HT1080 (cell line): ENCODE measurements at regions not wholly inside any gene's neighbourhood (a gene's known extent, or its start where the extent isn't known, plus 50 kb on each side); places are given as distances from the start of the nearest gene placed in this dataset.
"Not testable (repeated sequence)": the region's sequence is repeated elsewhere in the genome, so short reads cannot be mapped to it uniquely, and the experiment has no call there.

Experiments
- DNase-seq: peaks from one replicate; pipeline ENCODE4 v3.0.0-alpha.2; 2015; ENCODE audit warnings: low read depth

DNA sequence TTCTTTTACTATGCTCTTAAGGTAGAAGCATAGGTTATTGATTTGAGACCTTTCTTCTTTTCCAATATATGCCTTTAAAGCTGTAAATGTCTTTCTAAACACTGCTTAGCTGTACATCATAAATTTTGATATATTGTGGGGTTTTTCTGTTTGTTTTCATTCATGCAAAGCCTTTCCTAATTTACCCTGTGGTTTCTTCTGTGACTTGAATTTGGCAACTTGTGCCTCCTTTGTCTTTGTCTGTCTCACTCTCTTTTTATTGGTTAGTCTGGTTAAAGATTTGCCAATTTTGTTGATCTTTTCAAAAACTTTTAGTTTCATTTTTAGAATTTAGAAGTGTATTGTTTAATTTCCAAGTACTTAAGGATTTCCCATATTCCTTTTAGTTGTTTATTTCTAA lies 343.1 kb downstream of the OXSM start:
- DNase-seq = no peak

DNA sequence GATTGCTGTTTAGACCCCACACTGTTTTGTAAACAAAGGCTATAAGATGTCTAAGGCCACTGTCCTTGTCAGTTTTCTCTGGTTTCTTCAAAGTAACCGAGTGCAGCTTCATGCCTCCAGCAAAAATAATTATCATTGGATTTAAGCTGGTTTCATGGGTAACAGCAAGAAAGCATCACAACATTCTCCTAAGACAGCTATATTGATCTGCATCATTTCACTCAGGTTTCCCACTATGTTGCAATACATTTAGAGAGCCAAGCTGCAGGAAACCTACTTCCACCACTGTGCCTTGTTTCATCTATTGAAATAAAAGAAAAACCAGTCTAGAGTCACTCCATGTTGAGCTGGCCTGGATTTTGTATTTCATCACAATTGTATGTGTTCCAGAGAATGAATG lies 351.4 kb downstream of the OXSM start:
- DNase-seq = no peak

DNA sequence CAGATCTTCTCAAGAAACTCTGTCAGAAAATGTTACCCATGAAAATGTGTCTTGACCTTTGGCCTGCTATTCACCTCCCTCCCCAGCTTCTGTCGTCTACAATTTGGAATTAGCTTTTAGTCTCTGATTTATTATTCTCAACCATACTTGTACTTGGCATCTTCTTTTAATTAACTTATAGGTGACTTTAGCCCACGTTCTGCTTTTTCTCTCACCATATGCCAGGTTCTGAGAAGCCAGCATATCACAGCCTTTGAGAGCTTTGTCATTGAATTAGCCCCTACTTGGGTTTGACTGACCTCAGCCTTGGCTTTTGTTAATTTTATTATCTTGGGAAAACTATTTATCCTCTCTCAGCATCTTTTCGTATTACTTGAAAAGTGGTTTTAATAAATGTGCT lies 355.9 kb downstream of the OXSM start:
- no peak for DNase-seq

DNA sequence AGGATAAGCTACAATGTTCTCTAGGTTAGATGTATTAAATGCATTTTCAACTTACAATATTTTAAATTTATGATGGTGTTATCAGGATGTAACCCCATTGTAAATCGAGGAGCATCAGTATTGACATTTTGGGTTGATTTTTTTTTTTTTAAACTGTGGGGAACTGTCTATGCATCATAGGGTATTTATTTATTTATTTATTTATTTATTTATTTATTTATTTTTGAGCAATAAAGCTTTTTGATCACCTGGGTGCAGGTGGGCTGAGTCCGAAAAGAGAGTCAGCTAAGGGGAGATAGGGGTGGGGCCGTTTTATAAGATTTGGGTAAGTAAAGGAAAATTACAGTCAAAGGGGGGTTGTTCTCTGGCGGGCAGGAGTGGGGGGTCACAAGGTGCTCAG lies 367.5 kb downstream of the OXSM start:
- not testable (repeated sequence) for DNase-seq

DNA sequence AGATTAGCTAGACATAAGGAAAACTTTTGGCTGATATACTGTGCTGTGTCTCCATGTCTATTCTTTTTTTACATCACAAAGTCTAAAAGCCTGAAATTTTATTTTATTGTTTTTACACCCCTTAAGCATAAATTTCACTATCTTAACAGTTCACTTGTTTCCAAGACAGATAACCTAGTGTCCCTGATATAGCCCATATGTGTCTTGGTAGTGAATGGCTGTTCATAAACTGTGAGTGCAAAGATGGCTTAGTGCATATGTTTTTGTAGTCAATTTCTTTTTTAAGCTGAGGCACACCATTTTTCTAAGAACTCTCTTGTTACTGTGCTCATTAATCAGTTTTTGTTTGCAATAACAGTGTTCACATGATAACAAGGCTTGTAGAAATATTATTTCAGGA lies 381.1 kb downstream of the OXSM start:
- no peak for DNase-seq

DNA sequence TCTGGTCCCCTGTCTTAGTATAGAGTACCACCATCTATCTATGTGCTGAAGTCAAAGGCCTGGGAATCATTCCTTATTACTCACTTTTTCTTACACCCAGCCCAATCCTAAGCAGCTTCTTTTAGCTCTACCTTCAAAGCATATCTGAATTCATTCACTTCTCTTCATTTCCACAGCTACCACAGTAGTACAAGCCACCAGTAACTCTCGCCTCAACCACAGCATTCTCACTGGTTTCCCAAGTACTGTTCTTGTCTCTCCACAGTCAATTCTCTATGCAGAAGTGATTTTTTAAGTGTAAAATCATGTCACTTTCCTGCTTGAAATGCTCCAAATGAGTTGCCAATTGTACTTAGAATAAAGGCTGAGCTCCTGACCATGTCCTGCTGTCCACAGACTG lies 401.7 kb downstream of the OXSM start:
- DNase-seq = no peak

DNA sequence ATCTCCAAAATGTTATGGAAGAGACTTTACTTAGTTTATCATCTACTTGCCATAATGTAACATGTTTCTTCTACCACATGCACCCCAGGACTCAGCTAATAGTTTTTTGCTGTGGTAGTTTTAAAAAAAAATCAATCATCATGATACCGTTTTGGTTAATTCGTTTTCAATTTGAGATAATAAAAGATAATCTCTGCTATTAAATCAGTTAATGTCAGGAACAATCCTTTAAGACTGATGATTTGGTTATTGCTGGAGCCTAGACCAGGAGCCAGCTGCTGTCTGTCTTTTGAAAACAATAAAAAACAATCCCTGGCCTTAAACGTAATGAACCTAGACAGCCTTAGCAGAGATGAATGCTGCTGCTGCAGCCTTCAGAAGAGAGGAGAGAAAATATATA lies 403.7 kb downstream of the OXSM start:
- DNase-seq = no peak

DNA sequence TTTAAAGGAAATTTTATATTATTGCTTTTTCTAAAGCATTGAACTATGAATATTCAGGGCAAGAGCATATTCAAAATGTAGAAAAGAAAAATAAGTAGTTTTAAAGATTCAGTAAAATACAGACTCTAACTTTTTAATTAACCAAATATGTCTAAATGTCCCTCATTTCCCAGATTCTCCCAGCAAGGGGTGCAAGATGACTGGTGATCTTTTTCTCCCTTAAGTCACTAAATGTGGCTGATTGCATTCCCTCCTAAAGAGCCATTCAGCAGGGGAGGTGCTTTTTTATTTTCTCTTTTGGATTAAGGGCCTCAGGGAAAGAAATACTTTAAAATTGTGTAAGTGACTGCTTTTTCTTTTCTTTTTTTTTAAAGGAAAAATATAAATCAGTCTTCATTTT lies 406.9 kb downstream of the OXSM start:
- DNase-seq = no peak

DNA sequence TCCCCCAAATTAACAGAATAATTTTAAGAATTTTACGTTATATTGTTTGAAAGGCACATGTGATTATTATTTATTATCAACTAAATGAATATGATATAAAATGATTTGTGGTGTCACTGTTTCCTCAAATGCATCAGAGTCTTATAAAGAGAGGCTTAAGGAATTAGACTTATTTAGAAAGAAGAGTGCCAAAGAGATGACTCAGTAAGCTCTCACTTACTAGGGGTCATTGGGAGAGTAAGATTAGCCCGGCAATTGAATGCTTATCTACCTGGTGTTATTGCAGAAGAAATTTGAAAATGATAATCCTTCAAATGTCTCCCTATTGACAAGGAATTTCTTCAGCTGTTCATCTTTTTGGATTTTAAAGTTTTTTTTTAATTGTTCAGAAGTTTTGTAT lies 408.7 kb downstream of the OXSM start:
- DNase-seq = no peak

DNA sequence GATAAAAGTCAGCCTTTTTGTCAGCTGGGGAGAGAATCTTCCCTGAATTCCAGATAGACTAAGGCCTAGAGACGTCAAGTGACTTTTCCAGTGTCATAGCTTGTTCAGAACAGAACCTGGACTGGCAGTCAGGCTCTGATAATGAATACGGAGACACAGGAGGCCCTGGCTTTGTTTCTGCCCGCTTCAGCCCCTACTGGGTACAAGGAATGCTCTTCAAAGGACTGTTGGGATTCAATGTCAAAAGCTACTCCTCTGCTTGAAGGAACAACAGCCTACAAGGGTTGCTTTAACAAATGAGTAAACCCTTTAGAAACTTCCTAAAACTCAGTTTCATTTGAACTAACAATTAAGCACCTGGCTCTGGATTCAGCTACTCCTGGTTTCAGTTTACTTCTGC lies 412.3 kb downstream of the OXSM start:
- no peak for DNase-seq

DNA sequence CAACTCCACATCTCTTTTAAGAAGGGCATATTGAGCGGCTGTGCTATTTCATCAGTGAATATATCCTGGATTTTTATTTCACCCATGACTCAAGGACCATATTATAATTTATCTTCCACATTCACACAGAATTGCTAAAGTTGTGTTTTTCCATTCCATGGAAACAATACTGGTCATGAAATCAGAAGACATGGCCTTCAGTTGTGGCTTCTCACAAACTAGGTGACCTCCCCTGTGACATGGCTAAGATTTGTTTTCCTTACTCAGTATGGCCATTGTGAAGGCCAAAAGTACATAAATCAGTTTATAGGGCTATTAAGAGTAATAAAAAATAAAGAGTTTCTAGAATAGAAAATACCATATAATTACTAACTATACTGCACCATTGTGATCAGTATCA lies 415.6 kb downstream of the OXSM start:
- DNase-seq = no peak

DNA sequence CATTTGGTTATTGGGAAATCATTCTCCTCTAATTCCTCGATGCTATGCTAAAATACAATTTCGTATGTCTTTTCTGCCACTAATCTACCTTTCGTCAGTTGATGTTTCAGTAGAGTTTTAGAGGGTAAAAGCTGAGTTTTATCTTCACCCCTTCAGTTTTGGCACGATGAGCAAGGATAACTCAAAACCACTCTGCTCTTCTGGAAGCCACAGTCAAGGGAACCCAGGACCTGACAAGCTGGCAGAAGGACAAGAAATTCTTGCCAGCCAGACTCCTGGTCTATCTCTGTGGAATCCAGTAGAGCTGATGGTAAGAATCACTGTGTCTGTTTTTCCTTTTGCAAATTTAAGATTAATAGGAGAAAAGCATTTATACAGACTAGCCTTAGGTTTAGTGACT lies 414.4 kb upstream of the LRRC3B start:
- no peak for DNase-seq

DNA sequence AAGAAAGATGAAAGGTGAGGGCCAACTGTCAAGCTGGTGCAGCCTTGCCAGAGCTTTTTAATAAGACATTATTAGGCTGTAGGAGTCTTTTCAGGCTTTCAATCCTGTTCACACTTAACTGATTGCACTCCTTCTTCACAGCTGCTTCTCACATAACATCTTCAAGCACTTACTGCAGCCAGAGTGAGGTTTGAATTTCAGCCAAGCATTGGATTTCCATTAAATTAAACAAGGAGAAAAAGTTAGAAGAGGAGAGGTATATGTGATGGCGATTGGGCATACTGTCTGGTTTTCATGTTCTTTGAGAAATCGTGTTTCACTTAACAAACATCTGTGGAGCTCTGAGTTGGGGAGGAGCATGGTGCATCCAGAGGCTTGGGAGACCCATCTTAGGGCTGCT lies 392.8 kb upstream of the LRRC3B start:
- no peak for DNase-seq

DNA sequence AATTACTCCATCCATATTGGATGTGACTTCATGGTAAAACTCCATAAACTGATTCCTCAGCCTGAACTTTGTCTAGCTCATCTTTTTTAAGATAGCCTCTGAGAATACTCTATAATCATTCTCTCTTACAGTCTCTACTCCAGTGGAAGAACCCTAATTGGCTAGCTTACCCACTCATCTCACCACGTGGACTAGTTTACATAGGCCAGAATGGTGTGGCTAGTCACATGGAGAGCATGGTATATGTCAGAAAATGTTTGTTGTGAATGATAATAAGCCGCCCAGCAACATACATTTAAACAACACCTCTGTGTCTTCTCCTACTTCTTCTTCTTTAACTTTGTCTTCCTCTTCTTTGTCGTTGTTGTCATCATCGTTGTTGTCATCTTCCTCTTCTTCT lies 389.2 kb upstream of the LRRC3B start:
- DNase-seq = no peak

DNA sequence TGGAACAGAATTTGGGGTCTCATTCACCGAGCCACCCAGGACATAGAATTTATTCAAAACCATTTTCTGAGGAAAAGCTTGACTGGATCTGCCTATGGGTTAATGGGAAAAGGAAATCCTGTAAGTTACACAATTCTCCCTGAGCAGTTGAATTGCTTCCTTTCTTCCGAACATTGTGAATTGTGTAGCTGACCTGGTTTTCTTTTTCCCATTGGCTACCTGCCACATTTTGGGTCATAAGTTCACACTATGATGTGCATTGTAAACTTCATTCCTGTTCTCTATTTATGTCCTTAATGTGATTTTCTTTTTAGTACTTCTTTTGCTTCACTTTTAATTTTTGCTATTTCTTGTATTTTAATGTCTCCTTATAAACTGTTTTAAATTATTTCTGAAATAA lies 386.0 kb upstream of the LRRC3B start:
- no peak for DNase-seq

DNA sequence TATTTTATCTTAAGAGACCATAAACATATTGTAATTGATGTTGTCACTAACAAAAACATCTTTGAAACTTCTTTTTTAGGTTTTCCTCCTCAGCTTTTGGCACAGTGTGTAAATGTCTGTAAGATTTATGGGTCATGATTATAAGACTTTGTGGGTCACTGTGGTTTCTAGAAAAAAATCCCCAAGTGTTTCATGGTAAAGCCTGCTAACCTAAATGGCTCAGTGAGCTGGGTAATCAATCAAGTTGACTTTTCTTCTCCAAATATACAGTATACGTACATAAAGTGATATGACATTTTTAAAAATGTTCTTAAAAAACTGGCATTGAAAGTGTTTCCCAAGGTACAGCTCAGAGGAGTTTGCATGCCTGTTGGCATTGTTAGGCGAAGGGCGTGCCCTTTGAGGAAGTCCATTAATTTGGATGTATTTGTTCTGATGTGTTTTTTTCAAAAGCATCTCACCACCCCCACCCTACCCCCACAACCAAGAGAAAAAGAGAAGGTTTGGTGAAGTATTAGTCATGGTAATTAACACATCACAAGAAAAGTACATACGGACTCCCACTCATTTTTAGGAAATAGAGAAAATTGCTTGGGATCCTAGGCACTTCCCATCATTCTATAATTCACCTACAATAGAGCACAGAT lies 385.4 kb upstream of the LRRC3B start:
- DNase-seq = no peak

DNA sequence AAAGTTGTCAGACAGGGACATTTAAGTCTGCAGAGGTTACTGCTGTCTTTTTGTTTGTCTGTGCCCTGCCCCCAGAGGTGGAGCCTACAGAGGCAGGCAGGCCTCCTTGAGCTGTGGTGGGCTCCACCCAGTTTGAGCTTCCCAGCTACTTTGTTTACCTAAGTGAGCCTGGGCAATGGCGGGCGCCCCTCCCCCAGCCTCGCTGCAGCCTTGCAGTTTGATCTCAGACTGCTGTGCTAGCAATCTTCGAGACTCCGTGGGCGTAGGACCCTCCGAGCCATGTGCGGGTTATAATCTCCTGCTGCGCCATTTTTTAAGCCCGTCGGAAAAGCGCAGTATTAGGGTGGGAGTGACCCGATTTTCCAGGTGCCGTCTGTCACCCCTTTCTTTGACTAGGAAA lies 378.0 kb upstream of the LRRC3B start:
- not testable (repeated sequence) for DNase-seq

DNA sequence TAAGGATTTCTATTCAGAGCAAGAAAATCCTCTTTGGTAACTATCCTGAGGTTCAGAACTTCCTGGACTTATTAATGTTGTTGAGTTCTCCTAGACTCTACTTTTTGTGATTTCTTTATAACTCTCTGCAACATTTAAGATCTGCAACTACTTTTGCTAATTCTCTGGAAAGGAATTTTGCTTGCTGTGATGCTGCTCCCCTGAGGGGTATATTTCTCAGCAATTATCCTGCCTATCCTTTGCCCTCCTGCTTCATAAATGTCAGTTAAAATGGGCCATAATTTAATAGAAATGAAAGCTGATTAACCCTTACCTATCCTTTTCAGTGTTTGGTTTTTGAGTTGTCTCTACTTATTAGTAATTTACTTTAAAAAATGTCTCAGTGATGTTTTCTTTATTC lies 377.3 kb upstream of the LRRC3B start:
- DNase-seq = no peak

DNA sequence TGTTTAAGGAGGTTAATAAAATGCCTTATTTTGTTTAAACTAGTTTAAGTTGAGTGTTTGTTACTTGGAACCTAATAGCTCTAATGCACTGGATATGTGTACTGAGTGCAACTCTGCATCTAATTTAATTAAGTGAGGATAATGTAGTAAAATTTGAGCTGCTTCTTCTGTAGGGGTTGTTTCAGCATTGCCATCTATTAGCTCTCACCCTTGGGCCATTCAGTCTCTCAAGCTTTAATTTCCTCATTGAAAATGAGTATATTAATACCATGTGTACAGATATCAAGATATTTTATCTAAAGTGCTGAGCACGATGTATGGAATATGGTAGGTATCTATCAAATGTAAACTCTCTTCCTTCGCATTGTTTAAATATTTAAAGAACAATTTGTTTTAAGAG lies 375.7 kb upstream of the LRRC3B start:
- no peak for DNase-seq

DNA sequence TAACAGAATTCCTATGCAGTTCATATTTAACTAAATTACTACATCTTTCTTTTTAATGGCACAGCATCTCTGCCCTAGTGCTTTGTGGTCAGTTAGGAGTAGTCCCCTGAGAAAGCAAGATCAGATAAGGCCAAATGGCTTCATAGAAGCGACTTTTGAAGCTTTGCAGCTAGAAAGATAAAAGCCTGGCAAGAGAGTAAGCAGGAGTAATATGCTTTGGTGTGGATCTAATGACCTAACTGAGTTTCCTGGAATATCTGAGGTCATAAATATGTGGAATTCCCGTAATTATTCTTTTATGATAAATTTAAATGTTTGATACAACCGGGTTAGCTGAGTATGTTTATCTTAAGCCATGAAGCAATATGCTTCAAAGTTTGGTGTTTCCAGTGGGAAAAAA lies 374.9 kb upstream of the LRRC3B start:
- DNase-seq = no peak

DNA sequence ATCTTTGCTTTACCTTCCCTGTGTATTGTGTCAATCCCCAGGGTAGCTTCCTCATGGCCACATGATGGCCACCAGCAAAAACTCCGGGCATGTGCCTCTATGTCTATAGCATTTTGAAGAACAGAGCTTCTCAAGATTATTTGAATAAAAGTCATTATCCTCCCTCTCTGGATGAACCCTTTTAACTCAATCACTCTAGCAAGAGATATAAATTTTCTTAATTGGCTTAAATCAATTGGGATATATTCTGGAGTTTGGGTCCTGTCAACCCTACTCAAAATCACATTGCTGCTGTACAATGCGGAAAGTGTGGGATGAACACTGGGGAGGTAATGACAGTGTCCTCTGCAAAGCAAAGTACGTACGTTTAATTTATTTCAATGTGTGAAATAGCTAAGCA lies 370.6 kb upstream of the LRRC3B start:
- DNase-seq = no peak

DNA sequence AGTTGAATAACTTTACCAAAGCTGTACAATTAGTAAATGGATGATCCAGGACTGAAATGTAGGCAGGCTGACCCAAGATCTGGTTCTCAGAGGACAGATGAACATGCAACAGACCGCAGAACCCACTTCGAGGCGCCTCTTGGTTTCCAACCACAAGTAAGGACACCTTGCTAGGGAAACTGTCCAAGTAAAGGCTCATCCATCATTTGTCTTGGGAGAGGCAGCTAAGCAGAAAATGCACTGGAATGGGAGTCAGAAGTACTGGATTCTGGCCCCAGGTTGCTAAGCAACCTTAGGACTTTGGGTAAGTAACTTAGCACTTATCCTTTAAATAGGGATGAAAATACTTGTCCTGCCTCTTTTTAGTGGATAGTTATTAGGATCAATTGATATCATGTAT lies 366.3 kb upstream of the LRRC3B start:
- no peak for DNase-seq

DNA sequence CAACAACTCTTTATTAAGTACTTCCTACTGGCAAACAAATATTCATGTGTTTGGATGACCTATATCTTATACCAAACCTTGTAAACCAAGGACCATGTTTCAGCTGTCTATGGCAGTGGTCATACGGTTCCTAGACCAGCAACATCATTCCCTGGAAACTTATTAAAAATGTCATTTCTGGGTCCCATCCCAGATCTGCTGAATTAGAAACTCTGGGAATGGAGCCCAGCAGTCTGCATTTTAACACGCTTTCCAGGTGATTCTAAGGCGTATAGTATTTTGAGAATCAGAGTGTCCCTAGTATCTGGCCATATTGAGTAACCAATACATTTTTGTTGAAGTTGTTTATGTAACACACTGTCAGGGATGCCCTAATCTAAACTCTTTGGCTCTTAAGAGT lies 363.4 kb upstream of the LRRC3B start:
- DNase-seq = no peak

DNA sequence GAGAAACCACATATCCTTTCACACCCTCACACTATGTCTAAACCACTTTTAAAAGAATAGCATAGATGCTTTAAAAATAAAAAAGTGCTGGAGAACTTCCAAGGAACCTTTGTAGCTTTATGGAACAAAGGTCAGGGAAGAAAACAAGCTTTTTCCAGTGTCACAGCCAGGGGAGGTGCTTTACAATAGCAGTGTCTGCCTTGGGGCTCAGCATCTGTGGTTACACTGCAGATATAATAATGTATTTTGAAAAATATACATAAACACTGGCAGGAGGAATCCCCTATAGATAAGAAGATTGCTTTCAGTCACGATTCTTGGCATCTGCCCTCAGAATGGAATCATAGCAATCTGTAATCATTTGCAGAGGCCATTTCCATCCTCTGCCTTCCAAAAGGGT lies 362.4 kb upstream of the LRRC3B start:
- no peak for DNase-seq
